H1 (cell line): ENCODE measurements at regions not wholly inside any gene's neighbourhood (a gene's known extent, or its start where the extent isn't known, plus 50 kb on each side); places are given as distances from the start of the nearest gene placed in this dataset.

ENCODE experiments used
- CTCF ChIA-PET: fragments of 300-600 bp; sonication (Branson Sonifier 250); formaldehyde crosslinking; loops from one replicate; lab custom pipeline; 2021; ENCODE audit not compliant: partially characterized antibody; lab: Charles Lee
- POLR2A ChIA-PET: fragments of 300-600 bp; sonication (Branson Sonifier 250); formaldehyde crosslinking; loops from one replicate; lab custom pipeline; 2021; ENCODE audit warnings: inconsistent platforms; ENCODE audit not compliant: partially characterized antibody; lab: Charles Lee
- DNase-seq, 2 experiments: peaks; one replicate each; pipeline versions ENCODE4 v3.0.0 to v3.0.0-alpha.2; 2010 to 2022; ENCODE audit warnings: low spot score in 2 of 2, low read depth in 1 of 2, mixed read lengths in 1 of 2
- FAIRE-seq: peaks from 2 replicates; lab custom pipeline; 2011; peaks lifted over from hg19 to GRCh38; lab: Jason Lieb, UNC
- H2AFZ ChIP-seq: 2 replicates; pipeline ENCODE4 v1.8.1; 2012; ENCODE audit warnings: low read length, inconsistent platforms
- H2AK5ac ChIP-seq: 2 replicates; pipeline ENCODE4 v1.6.1; 2013; ENCODE audit warnings: low read depth, low read length
- H2BK120ac ChIP-seq: replicated peaks from 2 replicates; pipeline ENCODE3; 2013; ENCODE audit warnings: low read depth, low read length, inconsistent platforms
- H2BK12ac ChIP-seq: 2 replicates; pipeline ENCODE4 v1.6.1; 2013; ENCODE audit warnings: low read depth, low read length
- H2BK15ac ChIP-seq: 2 replicates; pipeline ENCODE4 v1.6.1; 2013; ENCODE audit warnings: low read length
- H2BK20ac ChIP-seq: 2 replicates; pipeline ENCODE4 v1.6.1; 2013; ENCODE audit warnings: low read length
- H2BK5ac ChIP-seq: 2 replicates; pipeline ENCODE4 v1.6.1; 2013; ENCODE audit warnings: low read depth, low read length
- H3K14ac ChIP-seq: 2 replicates; pipeline ENCODE4 v1.6.1; 2013; ENCODE audit warnings: inconsistent platforms; ENCODE audit not compliant: insufficient read length
- H3K18ac ChIP-seq: 2 replicates; pipeline ENCODE4 v1.6.1; 2013; ENCODE audit warnings: low read length; ENCODE audit errors: extremely low read depth
- H3K23ac ChIP-seq: 2 replicates; pipeline ENCODE4 v1.6.1; 2013; ENCODE audit warnings: inconsistent platforms; ENCODE audit not compliant: insufficient read length
- H3K23me2 ChIP-seq: 2 replicates; pipeline ENCODE4 v1.6.1; 2013; ENCODE audit warnings: low read depth, low read length
- H3K27ac ChIP-seq: 2 replicates; pipeline ENCODE4 v1.6.1; 2011; ENCODE audit warnings: low read depth, low read length, inconsistent platforms
- H3K27me3 ChIP-seq, 4 experiments: replicated peaks in 1 of 4; 1 replicate in 1 of 4; 2 replicates in 3 of 4; pipeline versions ENCODE4 v1.6.1 to v1.8.1; 2011 to 2013; ENCODE audit warnings: low read length in 3 of 4, mild to moderate bottlenecking in 3 of 4, inconsistent platforms in 2 of 4, mixed read lengths in 2 of 4, moderate library complexity in 1 of 4; ENCODE audit not compliant: control insufficient read depth in 3 of 4, insufficient read depth in 3 of 4; ENCODE audit errors: extremely low read depth in 1 of 4
- H3K36me3 ChIP-seq, 4 experiments: 2 replicates each; pipeline versions ENCODE4 v1.6.1 to v1.8.1; 2011 to 2013; ENCODE audit warnings: mild to moderate bottlenecking in 4 of 4, low read length in 3 of 4, moderate library complexity in 2 of 4, control low read depth in 1 of 4, inconsistent platforms in 1 of 4; ENCODE audit not compliant: insufficient read depth in 4 of 4, control insufficient read depth in 2 of 4
- H3K4ac ChIP-seq: replicated peaks from 2 replicates; pipeline ENCODE3; 2013; ENCODE audit warnings: low read length, low read depth, mixed read lengths, inconsistent platforms; ENCODE audit not compliant: insufficient read length
- H3K4me1 ChIP-seq, 4 experiments: replicated peaks in 1 of 4; 1 replicate in 1 of 4; 2 replicates in 3 of 4; pipeline versions ENCODE4 v1.6.1 to v1.8.1; 2011 to 2013; ENCODE audit warnings: low read length in 3 of 4, inconsistent platforms in 2 of 4, mixed read lengths in 1 of 4; ENCODE audit not compliant: insufficient read depth in 4 of 4, control insufficient read depth in 3 of 4
- H3K4me2 ChIP-seq, 2 experiments: 2 replicates each; pipeline versions ENCODE4 v1.6.1 to v1.8.1; 2011 to 2013; ENCODE audit warnings: low read depth in 2 of 2, low read length in 2 of 2, control low read depth in 1 of 2, inconsistent platforms in 1 of 2, mild to moderate bottlenecking in 1 of 2; ENCODE audit not compliant: insufficient read depth in 1 of 2
- H3K4me3 ChIP-seq, 4 experiments: fragments of 200-600, 300-600 bp in 1 of 4; sonication (generic), shearing (Covaris generic), sonication (Bioruptor Twin) in 1 of 4; 2 replicates each; pipeline versions ENCODE4 v1.5.1 to v1.8.1; 2011 to 2016; ENCODE audit warnings: low read length in 4 of 4, low read depth in 3 of 4, control low read depth in 2 of 4, inconsistent platforms in 2 of 4, mild to moderate bottlenecking in 2 of 4, mixed read lengths in 1 of 4, moderate library complexity in 1 of 4; ENCODE audit not compliant: insufficient read depth in 2 of 4; ENCODE audit errors: extremely low read depth in 1 of 4
- H3K56ac ChIP-seq: replicated peaks from 2 replicates; pipeline ENCODE3; 2013; ENCODE audit warnings: low read depth, mild to moderate bottlenecking, mixed read lengths, low read length, inconsistent platforms; ENCODE audit not compliant: insufficient read length
- H3K79me1 ChIP-seq: 2 replicates; pipeline ENCODE4 v1.6.1; 2013; ENCODE audit warnings: low read depth, low read length, control low read depth
- H3K79me2 ChIP-seq, 2 experiments: 2 replicates each; pipeline versions ENCODE4 v1.6.1 to v1.8.1; 2012 to 2013; ENCODE audit warnings: low read length in 2 of 2, mild to moderate bottlenecking in 2 of 2, inconsistent platforms in 1 of 2; ENCODE audit not compliant: insufficient read depth in 2 of 2, control insufficient read depth in 1 of 2
- H3K9ac ChIP-seq, 4 experiments: replicated peaks in 1 of 4; 1 replicate in 1 of 4; 2 replicates in 3 of 4; pipeline versions ENCODE4 v1.6.1 to v1.8.1; 2011 to 2013; ENCODE audit warnings: low read depth in 3 of 4, low read length in 3 of 4, control low read depth in 2 of 4, mild to moderate bottlenecking in 2 of 4, moderate library complexity in 2 of 4, inconsistent platforms in 1 of 4; ENCODE audit errors: extremely low read depth in 1 of 4
- H3K9me3 ChIP-seq, 2 experiments: 2 replicates each; pipeline versions ENCODE4 v1.6.1 to v1.8.1; 2012 to 2013; ENCODE audit warnings: mild to moderate bottlenecking in 2 of 2, moderate library complexity in 2 of 2, control low read depth in 1 of 2, inconsistent platforms in 1 of 2, low read depth in 1 of 2, low read length in 1 of 2, mixed read lengths in 1 of 2; ENCODE audit not compliant: insufficient read depth in 2 of 2
- H4K20me1 ChIP-seq, 2 experiments: replicated peaks in 1 of 2; 2 replicates each; pipeline versions ENCODE3 to v1.8.1; 2011 to 2013; ENCODE audit warnings: inconsistent platforms in 2 of 2, low read length in 2 of 2, mild to moderate bottlenecking in 1 of 2; ENCODE audit not compliant: insufficient read depth in 2 of 2, control insufficient read depth in 1 of 2
- H4K5ac ChIP-seq: 2 replicates; pipeline ENCODE4 v1.6.1; 2013; ENCODE audit warnings: low read length, low read depth, mixed read lengths, inconsistent platforms; ENCODE audit not compliant: insufficient read length
- H4K8ac ChIP-seq: 2 replicates; pipeline ENCODE4 v1.8.0; 2013; ENCODE audit warnings: mild to moderate bottlenecking, moderate library complexity, low read length, inconsistent platforms; ENCODE audit not compliant: insufficient read depth; ENCODE audit errors: extremely low read depth
- H4K91ac ChIP-seq: replicated peaks from 2 replicates; pipeline ENCODE3; 2013; ENCODE audit warnings: low read length, mixed read lengths, inconsistent platforms; ENCODE audit not compliant: insufficient read length
- ATF2 ChIP-seq: IDR thresholded peaks from 2 replicates; pipeline ENCODE4 v1.6.1; 2012; ENCODE audit warnings: low read length, inconsistent platforms
- WGBS, 2 experiments: shearing (Covaris generic) in 1 of 2; methylation state at CpG; one replicate each; pipeline versions ENCODE4 v1.1.6 to v1.1.7; 2013 to 2015; ENCODE audit warnings: low lambda C conversion rate in 2 of 2, mixed read lengths in 2 of 2, inconsistent platforms in 1 of 2, low coverage in 1 of 2, missing lambda C conversion rate in 1 of 2; ENCODE audit not compliant: insufficient replicate concordance in 2 of 2, insufficient coverage in 1 of 2, insufficient read length in 1 of 2; ENCODE audit errors: extremely low coverage in 1 of 2, missing lambda C conversion rate in 1 of 2; 5-methylcytosine and 5-hydroxymethylcytosine counted together

GRCh38 chr6:8218861-8219260 is 116.5 kb upstream of the EEF1E1 start:
- no peak overlapping the region for H3K56ac ChIP-seq
- CTCF ChIA-PET, result interaction anchor here (0.5 to 7.3 kb wide), 41 partner anchors 8 to 391 kb away, joined by 3 to 191 read pairs (median 5); no protein-coding TSS in a partner anchor
- no peak overlapping the region for H3K4ac ChIP-seq
- H2AFZ ChIP-seq, result no peak overlapping the region
- no peak overlapping the region for H2BK120ac ChIP-seq
- DNase-seq (no peak), FAIRE-seq (no peak)
- no peaks in the 10 kb centered on the region for H3K27me3 ChIP-seq
- POLR2A ChIA-PET, result interaction anchor here (0.6 kb wide), 1 partner anchor 116 kb away, joined by 3 read pairs; no protein-coding TSS in a partner anchor
- H3K23ac ChIP-seq, result no peak overlapping the region
- no peak overlapping the region for H3K14ac ChIP-seq
- H2BK20ac ChIP-seq, result no peak overlapping the region
- H3K9ac ChIP-seq, result no peak overlapping the region
- H3K79me1 ChIP-seq, result no peaks in the 10 kb centered on the region
- no peaks in the 10 kb centered on the region for H4K20me1 ChIP-seq
- H4K91ac ChIP-seq, result no peak overlapping the region
- no peaks in the 10 kb centered on the region for H3K9me3 ChIP-seq
- H3K36me3 ChIP-seq, result no peaks in the 10 kb centered on the region
- H2BK12ac ChIP-seq, result no peak overlapping the region
- no peaks in the 10 kb centered on the region for H3K4me1 ChIP-seq
- no peaks in the 10 kb centered on the region for H3K79me2 ChIP-seq
- no peak overlapping the region for H2AK5ac ChIP-seq
- no peak overlapping the region for H2BK5ac ChIP-seq
- no peak overlapping the region for H2BK15ac ChIP-seq
- H3K27ac ChIP-seq, result no peak overlapping the region
- no peak for TF ChIP-seq ATF2
- H3K4me2 ChIP-seq, result no peak overlapping the region
- no peak overlapping the region for H3K4me3 ChIP-seq
- WGBS, 2 experiments, result 81% methylated on average over 5 of the region's 5 CpGs; no CpG with 5 or more reads in 1 of the 2 experiments
- H4K8ac ChIP-seq, result no peak overlapping the region
- no peak overlapping the region for H3K18ac ChIP-seq
- H4K5ac ChIP-seq, result no peak overlapping the region
- no peaks in the 10 kb centered on the region for H3K23me2 ChIP-seq
